Activated CD8-positive, alpha-beta memory T cell treated with anti-CD3 and anti-CD28 coated beads for 24 hours (primary cell): ENCODE measurements at regions not wholly inside any gene's neighbourhood (a gene's known extent, or its start where the extent isn't known, plus 50 kb on each side); places are given as distances from the start of the nearest gene placed in this dataset.
A peak's percentile ranks its signal among the peaks of the same experiment; 100 is the strongest.
"Not testable (repeated sequence)": the region's sequence is repeated elsewhere in the genome, so short reads cannot be mapped to it uniquely, and the experiment has no call there.

ENCODE experiments used
- DNase-seq: peaks from one replicate; pipeline ENCODE4 v3.0.0-alpha.2; 2020

DNA sequence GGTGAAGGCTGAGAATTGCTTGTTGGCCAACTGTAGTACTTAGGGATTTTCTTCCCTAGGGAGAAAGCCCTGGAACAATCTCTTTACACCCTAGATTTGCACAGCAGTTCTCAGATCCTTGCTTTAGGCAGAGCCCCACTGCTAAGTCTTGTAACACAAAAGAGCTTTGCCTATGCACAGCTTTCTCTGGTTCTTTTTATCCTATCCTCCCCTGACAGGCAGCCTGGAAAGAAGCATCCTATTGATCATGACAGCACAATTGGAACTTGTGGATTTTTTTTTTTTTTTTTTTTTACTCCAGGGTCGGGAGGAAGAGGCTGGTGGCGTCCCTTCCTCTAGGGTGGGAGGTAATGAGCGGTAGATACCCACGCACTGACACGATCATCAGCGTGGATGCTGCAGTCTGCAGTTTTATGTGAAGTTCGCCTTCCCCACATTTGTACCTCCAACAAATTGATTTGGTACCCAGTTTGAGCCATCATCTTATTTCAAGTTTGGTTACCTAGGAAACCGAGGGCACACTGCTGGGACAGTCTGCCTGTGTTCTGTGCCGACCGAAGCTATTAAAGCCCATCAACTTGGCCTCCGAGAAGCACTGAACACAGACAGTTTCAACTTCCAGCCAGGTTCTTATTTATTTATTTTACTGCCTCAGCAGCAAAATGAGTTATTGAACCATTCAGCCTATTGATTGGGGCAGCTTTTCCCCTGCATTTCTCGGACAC, 110.1 kb downstream of the NRN1 start:
- no peak for DNase-seq

GRCh38 chr6:5894357-5894756, 112.4 kb downstream of the NRN1 start:
- DNase-seq: no peak

GRCh38 chr6:5893295-5893694, 113.4 kb downstream of the NRN1 start:
- no peak for DNase-seq

DNA sequence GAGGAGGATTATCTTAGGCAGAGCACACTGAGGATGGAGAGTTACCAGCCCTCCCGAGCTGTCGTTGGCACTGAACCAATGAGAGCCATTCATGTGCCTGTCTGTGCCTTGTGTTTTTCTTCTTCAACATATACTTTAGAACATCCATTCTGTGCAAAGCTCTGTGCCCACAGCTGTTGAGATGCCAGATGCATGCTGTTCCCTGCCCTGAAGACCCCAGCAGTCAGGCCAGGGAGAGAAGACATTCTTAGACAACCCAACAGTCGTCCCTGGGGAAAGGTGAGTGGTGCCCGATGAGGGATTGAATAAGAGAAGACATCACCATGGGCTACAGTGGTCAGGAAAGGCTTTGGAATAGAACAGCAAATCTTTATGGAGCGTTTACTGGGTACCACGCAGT, 114.1 kb downstream of the NRN1 start:
- no peak for DNase-seq

GRCh38 chr6:5878792-5879191, 127.9 kb downstream of the NRN1 start:
- no peak for DNase-seq

DNA sequence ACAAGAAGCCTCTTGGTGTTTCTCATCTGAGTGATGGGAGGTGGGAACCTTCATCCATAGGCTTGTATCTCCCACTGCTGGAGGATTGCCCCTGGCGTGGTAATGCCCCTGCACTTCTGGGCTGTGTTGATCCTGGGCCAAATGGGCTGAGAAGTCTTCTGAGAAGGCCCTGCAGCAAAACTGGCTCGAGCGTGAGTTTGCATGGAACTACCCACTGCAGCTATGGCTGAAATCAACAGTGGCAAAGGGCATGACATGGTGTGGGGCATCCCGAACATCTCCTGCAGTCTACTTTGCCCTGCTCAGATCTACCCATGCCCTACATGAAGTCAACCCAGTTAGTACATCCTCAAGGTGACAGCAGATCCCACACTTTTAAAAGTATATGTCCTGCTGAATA, 130.6 kb downstream of the NRN1 start:
- DNase-seq: no peak

DNA sequence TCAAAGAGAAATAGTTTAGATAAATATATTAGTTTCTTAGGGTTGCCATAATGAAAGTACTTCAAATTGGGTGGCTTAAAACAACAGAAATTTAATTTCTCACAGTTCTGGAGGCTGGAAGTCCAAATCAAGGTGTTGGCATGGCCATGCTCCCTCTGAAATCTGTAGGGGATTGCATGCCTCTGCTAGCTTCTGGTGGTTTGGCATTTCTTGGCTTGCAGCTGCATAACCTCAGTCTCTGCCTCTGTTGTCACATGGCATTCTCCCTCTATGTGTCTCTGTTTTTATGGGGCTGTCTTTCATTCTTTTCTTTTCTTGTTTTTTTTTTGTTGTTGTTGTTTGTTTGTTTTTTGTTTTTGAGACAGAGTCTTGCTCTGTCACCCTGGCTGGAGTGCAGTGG, 132.7 kb downstream of the NRN1 start:
- DNase-seq: not testable (repeated sequence)

DNA sequence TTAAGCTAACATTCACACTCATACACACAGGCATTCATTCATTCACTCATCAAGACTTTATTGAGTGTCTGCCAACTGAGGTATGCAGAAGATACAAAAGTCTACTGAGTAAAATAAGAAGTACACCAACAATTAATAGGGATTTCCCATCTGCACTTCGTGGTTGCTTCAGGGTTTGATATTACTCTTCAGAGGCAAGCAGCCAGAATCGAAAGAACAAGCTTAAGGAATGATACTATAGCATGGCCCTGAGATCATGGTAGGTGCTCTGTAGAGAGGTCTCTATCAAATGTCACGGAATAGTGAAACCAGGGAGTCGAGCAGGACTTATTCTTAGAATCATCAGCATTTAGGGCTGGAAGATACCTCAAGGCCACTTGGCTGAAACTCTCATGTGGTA, 135.4 kb downstream of the NRN1 start:
- no peak for DNase-seq

GRCh38 chr6:5869676-5870075, 137.0 kb downstream of the NRN1 start:
- no peak for DNase-seq

DNA sequence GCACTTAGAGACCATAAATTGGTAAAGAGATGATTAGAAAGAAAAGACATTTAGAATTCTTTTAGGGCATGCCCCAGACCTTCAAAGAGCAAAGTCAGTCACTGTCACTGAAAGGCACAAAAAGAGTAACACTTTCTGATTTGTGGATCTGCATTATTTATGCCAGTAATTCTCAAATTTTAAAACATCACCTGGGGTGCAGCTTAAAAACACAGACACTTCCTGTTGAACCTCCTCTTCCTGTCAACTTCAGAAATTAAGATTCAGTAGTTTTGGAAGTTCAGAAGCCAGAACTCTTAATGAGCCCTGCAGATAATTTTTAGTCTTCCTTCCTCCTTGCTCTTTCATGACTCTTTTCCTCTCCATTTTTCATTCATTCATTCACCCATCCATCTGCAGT, 137.5 kb downstream of the NRN1 start:
- no peak for DNase-seq

DNA sequence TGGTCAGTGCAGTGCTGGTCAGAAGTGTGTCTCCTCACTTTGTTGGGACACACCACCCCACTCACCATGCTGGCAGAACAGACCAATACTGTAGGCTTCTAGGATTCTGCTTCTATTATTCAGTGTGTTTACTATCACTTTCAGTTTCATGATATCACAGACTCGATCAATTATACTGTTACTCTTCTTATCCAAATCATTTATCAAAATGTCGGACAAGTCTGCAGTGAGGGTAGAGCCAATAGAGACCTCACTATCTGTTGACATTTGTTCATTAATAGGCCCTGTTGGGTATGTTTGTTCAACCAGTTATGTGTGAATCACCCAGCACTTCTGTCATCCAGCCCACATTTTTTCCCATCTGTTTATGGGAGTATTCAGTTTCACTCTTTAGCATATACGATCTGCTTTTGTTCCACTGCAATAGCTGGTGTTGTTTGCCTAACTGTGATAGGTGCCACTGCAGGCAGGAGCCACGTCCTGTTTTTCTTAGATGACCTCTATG, 140.1 kb downstream of the NRN1 start:
- DNase-seq: no peak

- no peak for DNase-seq
Observed at GRCh38 chr6:5865506-5866031, 141.2 kb downstream of the NRN1 start.

GRCh38 chr6:5860849-5861248, 145.9 kb downstream of the NRN1 start:
- no peak for DNase-seq

GRCh38 chr6:5855787-5856470, 150.8 kb downstream of the NRN1 start:
- no peak for DNase-seq

GRCh38 chr6:5854899-5855298, 151.8 kb downstream of the NRN1 start:
- no peak for DNase-seq

GRCh38 chr6:5851261-5851757, 155.4 kb downstream of the NRN1 start:
- DNase-seq: peak; percentile 87

DNA sequence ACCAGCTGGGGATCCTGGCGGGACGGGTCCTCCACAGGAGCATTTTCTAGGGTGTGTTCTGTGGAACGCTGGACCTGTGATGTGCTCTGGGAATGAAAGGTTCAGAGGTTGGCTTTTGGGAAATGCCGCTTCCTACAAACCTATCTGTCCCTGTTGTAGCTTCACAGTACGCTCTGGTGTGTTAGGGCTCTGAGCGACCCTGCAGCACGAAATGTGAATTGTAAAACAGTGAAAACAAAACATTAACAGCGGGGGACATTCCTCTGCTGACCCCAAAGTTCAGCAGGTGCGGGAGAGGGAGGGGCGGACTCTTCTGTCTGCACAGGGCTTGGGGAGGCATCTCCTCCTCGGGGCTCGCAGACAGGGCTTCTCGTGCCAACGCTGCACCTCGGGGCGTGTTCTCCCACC, 155.9 kb downstream of the NRN1 start:
- no peak for DNase-seq

DNA sequence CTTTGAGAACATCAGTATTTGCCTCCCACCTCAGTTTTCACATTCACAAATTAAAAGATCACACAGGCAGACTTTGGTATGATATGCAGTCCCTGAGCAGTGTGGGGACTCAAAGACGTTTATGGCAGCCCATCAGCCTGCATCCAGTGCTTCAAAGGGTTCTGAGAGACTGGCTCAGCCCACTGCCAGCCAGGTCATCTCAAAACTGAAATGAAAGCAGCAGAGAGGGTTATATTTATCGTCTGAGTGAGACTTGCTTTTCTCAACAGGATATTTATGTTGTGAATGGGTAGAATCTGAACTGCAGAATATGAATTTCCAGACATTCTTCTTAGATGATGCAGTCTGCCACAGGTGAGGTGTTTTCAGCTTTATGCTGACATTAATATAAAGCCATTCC, 159.8 kb downstream of the NRN1 start:
- no peak for DNase-seq

GRCh38 chr6:5846335-5846734, 160.4 kb downstream of the NRN1 start:
- DNase-seq: no peak

GRCh38 chr6:5843078-5843477, 163.6 kb downstream of the NRN1 start:
- peak; percentile 13 for DNase-seq

GRCh38 chr6:5840734-5841390, 165.9 kb downstream of the NRN1 start:
- peak; percentile 44 for DNase-seq

DNA sequence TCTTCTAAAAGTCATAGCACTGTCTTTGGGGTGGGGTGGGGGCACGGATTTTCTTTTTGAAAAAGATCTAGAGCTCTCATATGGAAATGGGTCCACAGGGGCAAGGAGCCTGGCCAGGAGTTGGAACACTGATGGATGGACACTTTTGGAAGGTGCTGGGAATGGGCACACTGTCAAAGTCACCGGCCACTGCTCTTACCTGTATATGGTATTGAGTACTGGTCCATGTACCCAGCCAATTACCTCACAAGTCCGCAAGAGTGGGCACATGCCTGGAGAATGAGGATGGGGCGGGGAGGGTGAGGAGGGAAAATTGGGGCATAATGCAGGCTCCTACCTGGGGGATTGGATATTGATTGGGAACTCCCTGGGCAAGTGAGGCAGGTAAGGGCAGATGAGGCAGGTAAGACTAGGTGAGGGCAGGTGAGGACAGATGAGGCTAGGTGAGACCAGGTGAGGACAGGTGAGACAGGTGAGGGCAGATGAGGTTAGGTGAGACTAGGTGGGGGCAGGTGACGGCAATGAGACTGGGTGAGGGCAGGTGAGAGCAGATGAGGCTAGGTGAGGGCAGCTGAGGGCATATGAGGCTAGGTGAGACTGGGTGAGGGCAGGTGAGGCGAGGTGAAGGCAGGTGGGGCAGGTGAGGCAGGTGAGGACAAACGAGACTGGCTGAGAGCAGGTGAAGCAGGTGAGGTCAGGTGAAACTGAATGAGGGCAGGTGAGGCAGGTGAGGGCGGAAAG, 167.9 kb downstream of the NRN1 start:
- peak; percentile 32 for DNase-seq

GRCh38 chr6:5837323-5837722, 169.4 kb downstream of the NRN1 start:
- DNase-seq: peak; percentile 43
